HG03457 (cell line): ENCODE measurements at regions not wholly inside any gene's neighbourhood (a gene's known extent, or its start where the extent isn't known, plus 50 kb on each side); places are given as distances from the start of the nearest gene placed in this dataset.
"Not testable (repeated sequence)": the region's sequence is repeated elsewhere in the genome, so short reads cannot be mapped to it uniquely, and the experiment has no call there.

Experiments used
- ATAC-seq: cut with Tn5 transposase; IDR thresholded peaks from one replicate; pipeline ENCODE4 v1.9.1; 2021; ENCODE audit warnings: moderate number of reproducible peaks; ENCODE audit not compliant: unreplicated experiment

- ATAC-seq = no peak
These were observed 66.5 kb upstream of the P2RY1 start for GRCh38 chr3:152768478-152768877.

- ATAC-seq = peak; percentile 81
These were observed 65.4 kb upstream of the P2RY1 start for GRCh38 chr3:152769523-152769922.

DNA sequence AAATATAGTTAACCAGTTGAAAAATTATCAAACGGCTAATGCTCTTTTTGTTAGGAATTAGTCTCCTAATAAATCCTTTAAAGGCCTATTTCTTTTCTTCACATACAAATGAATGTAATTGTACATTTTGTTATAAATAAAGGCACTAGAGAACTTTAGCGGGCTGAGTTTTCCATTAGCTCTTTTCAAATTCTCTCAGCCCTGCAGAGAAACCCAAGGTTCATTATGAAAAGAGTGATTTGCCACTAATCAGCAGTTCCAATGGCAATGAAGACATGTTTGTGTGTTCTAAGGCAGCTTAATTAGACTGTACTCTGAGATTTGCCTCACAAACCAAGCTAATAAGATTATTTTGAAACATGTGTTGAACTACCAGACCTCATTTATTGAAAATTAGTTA is 64.6 kb upstream of the P2RY1 start:
- ATAC-seq = no peak

- no peak for ATAC-seq
These were observed 63.8 kb upstream of the P2RY1 start for GRCh38 chr3:152771120-152771519.

DNA sequence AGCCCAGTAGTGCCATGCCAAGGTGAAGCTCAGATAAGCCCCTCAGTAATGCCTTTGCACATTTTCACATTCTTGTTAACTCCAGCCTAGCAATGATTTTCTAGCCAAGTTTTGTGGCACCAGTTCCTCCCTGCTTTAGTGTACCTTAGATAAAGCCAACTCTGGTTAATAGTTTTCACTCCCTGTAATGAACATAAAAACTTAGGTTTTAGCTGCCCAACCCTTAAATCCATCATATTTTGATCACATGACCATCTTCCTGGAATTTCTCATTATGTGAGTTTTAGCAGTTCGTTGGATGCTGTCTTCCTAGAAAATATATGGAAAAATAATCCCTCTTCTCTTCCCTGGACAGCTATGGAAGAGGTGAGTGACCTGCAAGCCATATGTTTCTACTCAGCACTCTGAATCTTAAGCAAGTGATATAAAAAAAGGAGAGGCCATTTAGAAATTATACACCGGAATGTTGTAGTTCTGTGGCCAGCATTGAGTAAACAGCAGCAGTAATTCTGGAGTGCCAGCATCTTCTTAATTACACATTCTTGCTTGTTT is 62.2 kb upstream of the P2RY1 start:
- ATAC-seq = no peak

GRCh38 chr3:152773633-152774032 is 61.3 kb upstream of the P2RY1 start:
- no peak for ATAC-seq

DNA sequence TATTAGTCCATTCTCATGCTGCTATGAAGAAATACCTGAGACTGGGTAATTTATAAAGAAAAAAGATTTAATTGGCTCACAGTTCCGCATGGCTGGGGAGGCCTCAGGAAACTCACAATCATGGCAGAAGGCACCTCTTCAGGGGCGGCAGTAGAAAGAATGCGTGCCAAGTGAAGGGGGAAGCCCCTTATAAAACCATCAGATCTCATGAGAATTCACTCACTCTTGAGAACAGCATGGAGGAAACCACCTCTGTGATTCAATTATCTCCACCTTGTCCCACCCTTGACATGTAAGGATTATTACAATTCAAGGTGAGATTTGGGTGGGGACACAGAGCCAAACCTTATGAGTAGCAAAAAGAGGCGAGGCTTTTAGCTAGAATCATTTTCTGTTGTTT is 60.7 kb upstream of the P2RY1 start:
- not testable (repeated sequence) for ATAC-seq

DNA sequence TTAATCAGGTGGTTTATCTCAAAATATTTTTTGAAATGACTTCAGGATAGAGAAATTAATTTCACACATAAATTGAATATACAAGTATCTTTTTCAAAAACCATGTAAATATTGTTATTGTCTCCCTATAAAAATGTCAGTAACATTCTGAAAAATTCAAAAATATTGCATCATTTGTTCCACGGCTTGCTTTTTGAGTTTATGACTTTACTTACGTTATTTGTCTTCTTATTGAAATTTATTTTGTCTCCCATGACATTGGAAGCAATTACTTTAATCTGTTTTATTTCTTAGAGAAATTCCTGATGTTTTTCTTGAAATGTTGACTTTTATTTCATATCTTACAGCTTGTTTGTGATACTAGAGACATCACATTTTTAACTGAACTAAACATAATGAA is 56.9 kb upstream of the P2RY1 start:
- ATAC-seq = no peak

DNA sequence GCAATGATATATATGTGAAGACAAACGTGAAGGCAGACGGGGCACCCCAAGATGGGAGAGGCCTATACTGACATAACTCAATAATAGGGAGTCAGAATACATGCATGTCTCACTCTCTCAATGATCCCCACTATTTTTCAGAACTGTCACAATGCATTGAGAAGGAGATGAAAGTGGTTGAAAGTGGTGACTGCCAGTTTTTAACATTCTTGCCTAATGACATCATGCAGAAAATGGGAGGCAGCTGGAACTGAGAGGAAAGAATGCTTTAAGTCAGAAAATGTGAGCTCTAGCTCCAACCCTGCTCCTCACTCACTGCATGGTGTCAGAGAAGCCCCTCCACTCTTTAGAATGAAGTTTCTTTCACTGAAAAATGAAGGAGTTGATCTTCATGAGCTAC is 55.3 kb upstream of the P2RY1 start:
- no peak for ATAC-seq

DNA sequence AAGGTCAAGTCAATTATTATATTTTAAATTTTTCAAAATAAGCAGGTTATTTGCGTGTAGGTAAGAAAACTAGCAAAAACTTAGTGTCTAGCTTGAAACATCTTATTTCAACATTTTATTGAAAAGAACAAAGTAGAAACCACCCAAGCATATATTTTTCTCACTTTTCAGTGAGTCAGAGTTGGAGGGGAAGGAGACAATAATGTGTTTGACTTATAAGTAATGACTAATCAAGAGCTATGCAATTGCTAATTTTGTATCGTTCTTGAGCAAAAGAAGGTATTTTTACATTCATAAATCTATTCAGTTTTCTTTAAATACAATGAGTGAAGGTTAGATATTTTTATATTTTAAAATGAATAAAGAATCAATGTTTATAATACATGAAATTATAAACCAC is 54.4 kb upstream of the P2RY1 start:
- no peak for ATAC-seq

DNA sequence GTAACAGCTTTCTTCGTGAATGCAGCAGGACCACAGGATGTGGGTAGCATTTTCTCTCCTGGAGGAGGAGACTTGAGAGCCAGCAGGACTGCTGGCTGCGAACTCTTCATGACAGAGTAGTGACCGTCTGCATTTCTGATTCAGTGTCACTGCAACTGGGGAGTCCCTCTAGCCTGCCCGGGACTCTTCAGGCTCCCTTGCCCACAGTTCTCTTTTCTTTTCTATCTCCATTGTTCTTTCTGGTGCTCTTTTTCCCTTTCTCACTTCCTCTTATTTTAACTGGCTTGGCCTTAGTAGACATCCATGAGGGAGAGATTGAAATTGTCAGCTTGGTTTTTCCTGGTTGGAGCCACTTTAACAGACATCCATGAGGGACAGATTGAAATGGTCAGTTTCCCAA is 49.9 kb upstream of the P2RY1 start:
- ATAC-seq = no peak
